H1 (cell line): ENCODE measurements at regions not wholly inside any gene's neighbourhood (a gene's known extent, or its start where the extent isn't known, plus 50 kb on each side); places are given as distances from the start of the nearest gene placed in this dataset.

Source experiments
- CTCF ChIA-PET: fragments of 300-600 bp; sonication (Branson Sonifier 250); formaldehyde crosslinking; loops from one replicate; lab custom pipeline; 2021; ENCODE audit not compliant: partially characterized antibody; lab: Charles Lee
- POLR2A ChIA-PET: fragments of 300-600 bp; sonication (Branson Sonifier 250); formaldehyde crosslinking; loops from one replicate; lab custom pipeline; 2021; ENCODE audit warnings: inconsistent platforms; ENCODE audit not compliant: partially characterized antibody; lab: Charles Lee
- DNase-seq, 2 experiments: peaks; one replicate each; pipeline versions ENCODE4 v3.0.0 to v3.0.0-alpha.2; 2010 to 2022; ENCODE audit warnings: low spot score in 2 of 2, low read depth in 1 of 2, mixed read lengths in 1 of 2
- FAIRE-seq: peaks from 2 replicates; lab custom pipeline; 2011; peaks lifted over from hg19 to GRCh38; lab: Jason Lieb, UNC
- H2AFZ ChIP-seq: 2 replicates; pipeline ENCODE4 v1.8.1; 2012; ENCODE audit warnings: low read length, inconsistent platforms
- H2AK5ac ChIP-seq: 2 replicates; pipeline ENCODE4 v1.6.1; 2013; ENCODE audit warnings: low read depth, low read length
- H2BK120ac ChIP-seq: replicated peaks from 2 replicates; pipeline ENCODE3; 2013; ENCODE audit warnings: low read depth, low read length, inconsistent platforms
- H2BK12ac ChIP-seq: 2 replicates; pipeline ENCODE4 v1.6.1; 2013; ENCODE audit warnings: low read depth, low read length
- H2BK15ac ChIP-seq: 2 replicates; pipeline ENCODE4 v1.6.1; 2013; ENCODE audit warnings: low read length
- H2BK20ac ChIP-seq: 2 replicates; pipeline ENCODE4 v1.6.1; 2013; ENCODE audit warnings: low read length
- H2BK5ac ChIP-seq: 2 replicates; pipeline ENCODE4 v1.6.1; 2013; ENCODE audit warnings: low read depth, low read length
- H3K14ac ChIP-seq: 2 replicates; pipeline ENCODE4 v1.6.1; 2013; ENCODE audit warnings: inconsistent platforms; ENCODE audit not compliant: insufficient read length
- H3K18ac ChIP-seq: 2 replicates; pipeline ENCODE4 v1.6.1; 2013; ENCODE audit warnings: low read length; ENCODE audit errors: extremely low read depth
- H3K23ac ChIP-seq: 2 replicates; pipeline ENCODE4 v1.6.1; 2013; ENCODE audit warnings: inconsistent platforms; ENCODE audit not compliant: insufficient read length
- H3K23me2 ChIP-seq: 2 replicates; pipeline ENCODE4 v1.6.1; 2013; ENCODE audit warnings: low read depth, low read length
- H3K27ac ChIP-seq: 2 replicates; pipeline ENCODE4 v1.6.1; 2011; ENCODE audit warnings: low read depth, low read length, inconsistent platforms
- H3K27me3 ChIP-seq, 4 experiments: replicated peaks in 1 of 4; 1 replicate in 1 of 4; 2 replicates in 3 of 4; pipeline versions ENCODE4 v1.6.1 to v1.8.1; 2011 to 2013; ENCODE audit warnings: low read length in 3 of 4, mild to moderate bottlenecking in 3 of 4, inconsistent platforms in 2 of 4, mixed read lengths in 2 of 4, moderate library complexity in 1 of 4; ENCODE audit not compliant: control insufficient read depth in 3 of 4, insufficient read depth in 3 of 4; ENCODE audit errors: extremely low read depth in 1 of 4
- H3K36me3 ChIP-seq, 4 experiments: 2 replicates each; pipeline versions ENCODE4 v1.6.1 to v1.8.1; 2011 to 2013; ENCODE audit warnings: mild to moderate bottlenecking in 4 of 4, low read length in 3 of 4, moderate library complexity in 2 of 4, control low read depth in 1 of 4, inconsistent platforms in 1 of 4; ENCODE audit not compliant: insufficient read depth in 4 of 4, control insufficient read depth in 2 of 4
- H3K4ac ChIP-seq: replicated peaks from 2 replicates; pipeline ENCODE3; 2013; ENCODE audit warnings: low read length, low read depth, mixed read lengths, inconsistent platforms; ENCODE audit not compliant: insufficient read length
- H3K4me1 ChIP-seq, 4 experiments: replicated peaks in 1 of 4; 1 replicate in 1 of 4; 2 replicates in 3 of 4; pipeline versions ENCODE4 v1.6.1 to v1.8.1; 2011 to 2013; ENCODE audit warnings: low read length in 3 of 4, inconsistent platforms in 2 of 4, mixed read lengths in 1 of 4; ENCODE audit not compliant: insufficient read depth in 4 of 4, control insufficient read depth in 3 of 4
- H3K4me2 ChIP-seq, 2 experiments: 2 replicates each; pipeline versions ENCODE4 v1.6.1 to v1.8.1; 2011 to 2013; ENCODE audit warnings: low read depth in 2 of 2, low read length in 2 of 2, control low read depth in 1 of 2, inconsistent platforms in 1 of 2, mild to moderate bottlenecking in 1 of 2; ENCODE audit not compliant: insufficient read depth in 1 of 2
- H3K4me3 ChIP-seq, 4 experiments: fragments of 200-600, 300-600 bp in 1 of 4; sonication (generic), shearing (Covaris generic), sonication (Bioruptor Twin) in 1 of 4; 2 replicates each; pipeline versions ENCODE4 v1.5.1 to v1.8.1; 2011 to 2016; ENCODE audit warnings: low read length in 4 of 4, low read depth in 3 of 4, control low read depth in 2 of 4, inconsistent platforms in 2 of 4, mild to moderate bottlenecking in 2 of 4, mixed read lengths in 1 of 4, moderate library complexity in 1 of 4; ENCODE audit not compliant: insufficient read depth in 2 of 4; ENCODE audit errors: extremely low read depth in 1 of 4
- H3K56ac ChIP-seq: replicated peaks from 2 replicates; pipeline ENCODE3; 2013; ENCODE audit warnings: low read depth, mild to moderate bottlenecking, mixed read lengths, low read length, inconsistent platforms; ENCODE audit not compliant: insufficient read length
- H3K79me1 ChIP-seq: 2 replicates; pipeline ENCODE4 v1.6.1; 2013; ENCODE audit warnings: low read depth, low read length, control low read depth
- H3K79me2 ChIP-seq, 2 experiments: 2 replicates each; pipeline versions ENCODE4 v1.6.1 to v1.8.1; 2012 to 2013; ENCODE audit warnings: low read length in 2 of 2, mild to moderate bottlenecking in 2 of 2, inconsistent platforms in 1 of 2; ENCODE audit not compliant: insufficient read depth in 2 of 2, control insufficient read depth in 1 of 2
- H3K9ac ChIP-seq, 4 experiments: replicated peaks in 1 of 4; 1 replicate in 1 of 4; 2 replicates in 3 of 4; pipeline versions ENCODE4 v1.6.1 to v1.8.1; 2011 to 2013; ENCODE audit warnings: low read depth in 3 of 4, low read length in 3 of 4, control low read depth in 2 of 4, mild to moderate bottlenecking in 2 of 4, moderate library complexity in 2 of 4, inconsistent platforms in 1 of 4; ENCODE audit errors: extremely low read depth in 1 of 4
- H3K9me3 ChIP-seq, 2 experiments: 2 replicates each; pipeline versions ENCODE4 v1.6.1 to v1.8.1; 2012 to 2013; ENCODE audit warnings: mild to moderate bottlenecking in 2 of 2, moderate library complexity in 2 of 2, control low read depth in 1 of 2, inconsistent platforms in 1 of 2, low read depth in 1 of 2, low read length in 1 of 2, mixed read lengths in 1 of 2; ENCODE audit not compliant: insufficient read depth in 2 of 2
- H4K20me1 ChIP-seq, 2 experiments: replicated peaks in 1 of 2; 2 replicates each; pipeline versions ENCODE3 to v1.8.1; 2011 to 2013; ENCODE audit warnings: inconsistent platforms in 2 of 2, low read length in 2 of 2, mild to moderate bottlenecking in 1 of 2; ENCODE audit not compliant: insufficient read depth in 2 of 2, control insufficient read depth in 1 of 2
- H4K5ac ChIP-seq: 2 replicates; pipeline ENCODE4 v1.6.1; 2013; ENCODE audit warnings: low read length, low read depth, mixed read lengths, inconsistent platforms; ENCODE audit not compliant: insufficient read length
- H4K8ac ChIP-seq: 2 replicates; pipeline ENCODE4 v1.8.0; 2013; ENCODE audit warnings: mild to moderate bottlenecking, moderate library complexity, low read length, inconsistent platforms; ENCODE audit not compliant: insufficient read depth; ENCODE audit errors: extremely low read depth
- H4K91ac ChIP-seq: replicated peaks from 2 replicates; pipeline ENCODE3; 2013; ENCODE audit warnings: low read length, mixed read lengths, inconsistent platforms; ENCODE audit not compliant: insufficient read length
- CEBPB ChIP-seq: IDR thresholded peaks from 2 replicates; pipeline ENCODE4 v1.6.1; 2012; ENCODE audit warnings: low read depth, low read length
- MAX ChIP-seq: IDR thresholded peaks from 2 replicates; pipeline ENCODE4 v1.6.1; 2012; ENCODE audit warnings: inconsistent platforms
- POLR2A ChIP-seq, 2 experiments: IDR thresholded peaks; 1 replicate in 1 of 2; 2 replicates in 1 of 2; pipeline ENCODE4 v1.6.1; 2011; ENCODE audit warnings: low read depth in 2 of 2, low read length in 2 of 2, mild to moderate bottlenecking in 2 of 2; ENCODE audit errors: control extremely low read depth in 1 of 2
- POU5F1 ChIP-seq: IDR thresholded peaks from 2 replicates; pipeline ENCODE4 v1.6.1; 2011; ENCODE audit warnings: low read depth, mild to moderate bottlenecking, low read length, moderate library complexity
- RAD21 ChIP-seq, 2 experiments: IDR thresholded peaks in 1 of 2; conservative IDR thresholded peaks in 1 of 2; 2 replicates each; pipeline ENCODE4 v1.6.1; 2011; ENCODE audit warnings: low read depth in 2 of 2, low read length in 2 of 2, improper control_type of control experiment in 1 of 2, inconsistent platforms in 1 of 2, mild to moderate bottlenecking in 1 of 2, moderate library complexity in 1 of 2
- RFX5 ChIP-seq: IDR thresholded peaks from 2 replicates; pipeline ENCODE4 v1.6.1; 2011; ENCODE audit warnings: low read depth, low read length, improper control_type of control experiment, borderline replicate concordance
- RNF2 ChIP-seq: fragments of 200-900, 300-1000 bp; sonication (generic); IDR thresholded peaks from 2 replicates; pipeline ENCODE4 v1.7.1; 2016; ENCODE audit warnings: borderline replicate concordance, low read depth, mild to moderate bottlenecking, antibody characterized with exemption, low read length; ENCODE audit not compliant: poor library complexity, severe bottlenecking; ENCODE audit errors: missing control alignments
- SIN3A ChIP-seq, 2 experiments: IDR thresholded peaks in 1 of 2; conservative IDR thresholded peaks in 1 of 2; 2 replicates each; pipeline ENCODE4 v1.6.1; 2011 to 2012; ENCODE audit warnings: low read length in 2 of 2, improper control_type of control experiment in 1 of 2, low read depth in 1 of 2, mild to moderate bottlenecking in 1 of 2
- SIRT6 ChIP-seq: IDR thresholded peaks from one replicate; pipeline ENCODE4 v1.7.1; 2012; ENCODE audit warnings: low read length, inconsistent platforms
- TBP ChIP-seq: IDR thresholded peaks from 2 replicates; pipeline ENCODE4 v1.6.1; 2011; ENCODE audit warnings: low read depth, low read length, improper control_type of control experiment
- WGBS, 2 experiments: shearing (Covaris generic) in 1 of 2; methylation state at CpG; one replicate each; pipeline versions ENCODE4 v1.1.6 to v1.1.7; 2013 to 2015; ENCODE audit warnings: low lambda C conversion rate in 2 of 2, mixed read lengths in 2 of 2, inconsistent platforms in 1 of 2, low coverage in 1 of 2, missing lambda C conversion rate in 1 of 2; ENCODE audit not compliant: insufficient replicate concordance in 2 of 2, insufficient coverage in 1 of 2, insufficient read length in 1 of 2; ENCODE audit errors: extremely low coverage in 1 of 2, missing lambda C conversion rate in 1 of 2; 5-methylcytosine and 5-hydroxymethylcytosine counted together
- TF ChIP-seq, protein P1 (sequence below): IDR thresholded peaks from 2 replicates; pipeline ENCODE4 v1.6.1; 2011; ENCODE audit warnings: low read depth, mild to moderate bottlenecking, low read length; ENCODE audit not compliant: insufficient read depth

DNA sequence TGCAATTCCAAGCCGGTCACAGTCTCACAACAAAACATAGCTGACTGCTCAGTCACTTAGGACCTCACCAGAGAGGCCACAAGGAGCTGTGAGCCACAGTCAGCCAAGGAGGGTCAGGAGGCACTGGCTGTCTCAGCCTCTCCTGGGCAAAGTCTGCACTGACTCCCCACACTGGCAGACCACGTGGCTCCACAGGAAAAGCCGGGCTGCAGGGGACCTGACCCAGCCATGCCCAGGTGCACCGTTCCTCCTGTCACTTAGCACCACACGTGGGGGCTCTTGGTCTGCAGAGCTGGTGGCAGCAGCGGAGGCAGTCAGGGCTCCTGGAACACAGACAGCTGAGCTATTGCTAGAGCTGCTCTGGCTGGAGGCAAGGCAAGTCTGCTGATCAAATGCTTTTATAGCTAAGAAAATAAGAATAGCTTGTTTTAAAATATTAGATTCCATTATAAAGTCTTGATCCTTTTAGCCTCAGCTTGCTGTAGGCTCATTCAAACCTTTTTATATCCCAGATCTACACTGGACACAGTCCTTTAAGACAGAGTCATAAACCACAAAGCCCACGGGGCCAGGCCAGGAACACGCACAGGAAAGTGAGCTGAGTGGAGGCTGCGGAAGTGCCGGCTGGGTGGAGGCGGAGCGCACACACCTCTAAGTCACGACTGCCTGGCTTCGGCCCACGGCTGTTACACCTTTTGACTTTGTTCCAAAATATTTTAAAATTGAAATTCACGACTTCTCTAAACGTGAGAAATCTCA is 744.1 kb downstream of the UQCRFS1 start:
- ChIA-PET CTCF (interaction anchor here (0.9 to 2.5 kb wide), 15 partner anchors 12 to 545 kb away, joined by 3 to 29 read pairs (median 5); no protein-coding TSS in a partner anchor), POLR2A (interaction anchor here (0.6 to 1.4 kb wide), 5 partner anchors 11 to 259 kb away, joined by 3 to 4 read pairs (median 3); no protein-coding TSS in a partner anchor)
- Histone ChIP-seq H2BK120ac (no peak overlapping the region), H3K79me1 (no peaks in the 10 kb centered on the region), H3K23ac (no peak overlapping the region), H3K14ac (no peak overlapping the region), H2BK20ac (0 out of 2 replicates have a peak overlapping the region, but pooled peaks have one; percentile 23), H4K5ac (no peak overlapping the region), H3K36me3 (no peaks in the 10 kb centered on the region), H3K4me3 (no peak overlapping the region), H3K4me2 (no peak overlapping the region), H4K8ac (no peak overlapping the region; the same call in 1 of the 2 replicates), H3K27ac (no peak overlapping the region), H3K4me1 (peaks cover 0 to 5% (median 4%) of the 10 kb centered on the region in 4 experiments; a peak in 3 of 7 replicates), H2BK12ac (no peak overlapping the region; the same call in 1 of the 2 replicates), H3K79me2 (no peaks in the 10 kb centered on the region), H3K9ac (no peak overlapping the region), H3K23me2 (no peaks in the 10 kb centered on the region), H3K9me3 (no peaks in the 10 kb centered on the region), H4K91ac (peak overlapping the region; percentile 4), H3K27me3 (no peaks in the 10 kb centered on the region), H2AFZ (no peak overlapping the region), H3K4ac (no peak overlapping the region), H4K20me1 (no peaks in the 10 kb centered on the region), H3K56ac (no peak overlapping the region), H2AK5ac (no peak overlapping the region), H2BK5ac (no peak overlapping the region), H2BK15ac (peak overlapping the region; percentile 66), H3K18ac (peak overlapping the region; percentile 44; the same call in 1 of the 2 replicates)
- DNase-seq (no peak), FAIRE-seq (no peak)
- 82% methylated on average over 17 of the region's 17 CpGs; no CpG with 5 or more reads in 1 of the 2 experiments for WGBS, 2 experiments
- TF ChIP-seq POU5F1 (no peak), RAD21 (IDR thresholded peaks at IDR 0.05 in 1 of 2, conservative IDR thresholded peaks at IDR 0.05 in 1 of 2; ENCODE audit: low read depth in 2 of 2, low read length in 2 of 2) (peak; percentile 37 to 61; a peak in 3 of 4 replicates), MAX (peak; percentile 72), SIRT6 (no peak), CEBPB (no peak), RFX5 (no peak), RNF2 (no peak), TBP (no peak), POLR2A (IDR thresholded peaks at IDR 0.05; ENCODE audit: control extremely low read depth in 1 of 2, low read depth in 2 of 2, low read length in 2 of 2) (no peak), SIN3A (conservative IDR thresholded peaks at IDR 0.05 in 1 of 2, IDR thresholded peaks at IDR 0.05 in 1 of 2; ENCODE audit: low read depth in 1 of 2, low read length in 2 of 2) (no peak)
- TF ChIP-seq, protein P1, sequence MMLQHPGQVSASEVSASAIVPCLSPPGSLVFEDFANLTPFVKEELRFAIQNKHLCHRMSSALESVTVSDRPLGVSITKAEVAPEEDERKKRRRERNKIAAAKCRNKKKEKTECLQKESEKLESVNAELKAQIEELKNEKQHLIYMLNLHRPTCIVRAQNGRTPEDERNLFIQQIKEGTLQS = no peak
